Endothelial cell of umbilical vein (primary cell): ENCODE measurements at regions not wholly inside any gene's neighbourhood (a gene's known extent, or its start where the extent isn't known, plus 50 kb on each side); places are given as distances from the start of the nearest gene placed in this dataset.

Experiments used
- EZH2 ChIP-seq: IDR thresholded peaks from 2 replicates; pipeline ENCODE4 v1.6.1; 2012; ENCODE audit warnings: borderline replicate concordance, low read depth, mild to moderate bottlenecking, moderate library complexity, low read length, inconsistent platforms; ENCODE audit not compliant: severe bottlenecking
- GATA2 ChIP-seq: IDR thresholded peaks from 2 replicates; pipeline ENCODE4 v1.7.0; 2011; ENCODE audit warnings: low read depth, mild to moderate bottlenecking, moderate library complexity, mixed read lengths, low read length; ENCODE audit not compliant: insufficient read length, insufficient read depth
- JUN ChIP-seq: IDR thresholded peaks from 2 replicates; pipeline ENCODE4 v1.6.1; 2011; ENCODE audit warnings: borderline replicate concordance, low read depth; ENCODE audit not compliant: insufficient read length, insufficient read depth
- MAX ChIP-seq: IDR thresholded peaks from 2 replicates; pipeline ENCODE4 v1.6.1; 2011; ENCODE audit not compliant: insufficient read depth, insufficient read length
- MYC ChIP-seq: IDR thresholded peaks from one replicate; pipeline ENCODE4 v1.6.1; 2011; ENCODE audit warnings: mild to moderate bottlenecking, low read depth, low read length
- POLR2A ChIP-seq: IDR thresholded peaks from 2 replicates; pipeline ENCODE4 v1.6.1; 2012; ENCODE audit warnings: low read depth, mild to moderate bottlenecking, control low read depth, low read length
- POLR2AphosphoS5 ChIP-seq: IDR thresholded peaks from 2 replicates; pipeline ENCODE4 v1.6.1; 2012; ENCODE audit warnings: low read depth, mild to moderate bottlenecking, control low read depth, low read length, moderate library complexity; ENCODE audit not compliant: insufficient read depth
- TF ChIP-seq, protein P1 (sequence below), 2 donors: IDR thresholded peaks; 1 replicate in 1 of 2; 2 replicates in 1 of 2; pipeline ENCODE4 v1.5.1; 2011; ENCODE audit warnings: low read length in 2 of 2, mild to moderate bottlenecking in 2 of 2, moderate library complexity in 2 of 2, control low read depth in 1 of 2, inconsistent platforms in 1 of 2, low read depth in 1 of 2; ENCODE audit not compliant: insufficient read depth in 1 of 2; ENCODE audit errors: extremely low read depth in 1 of 2

GRCh38 chr12:17076811-17077210 lies 470.8 kb upstream of the LMO3 start:
- TF ChIP-seq POLR2A = no peak
- TF ChIP-seq, protein P1, sequence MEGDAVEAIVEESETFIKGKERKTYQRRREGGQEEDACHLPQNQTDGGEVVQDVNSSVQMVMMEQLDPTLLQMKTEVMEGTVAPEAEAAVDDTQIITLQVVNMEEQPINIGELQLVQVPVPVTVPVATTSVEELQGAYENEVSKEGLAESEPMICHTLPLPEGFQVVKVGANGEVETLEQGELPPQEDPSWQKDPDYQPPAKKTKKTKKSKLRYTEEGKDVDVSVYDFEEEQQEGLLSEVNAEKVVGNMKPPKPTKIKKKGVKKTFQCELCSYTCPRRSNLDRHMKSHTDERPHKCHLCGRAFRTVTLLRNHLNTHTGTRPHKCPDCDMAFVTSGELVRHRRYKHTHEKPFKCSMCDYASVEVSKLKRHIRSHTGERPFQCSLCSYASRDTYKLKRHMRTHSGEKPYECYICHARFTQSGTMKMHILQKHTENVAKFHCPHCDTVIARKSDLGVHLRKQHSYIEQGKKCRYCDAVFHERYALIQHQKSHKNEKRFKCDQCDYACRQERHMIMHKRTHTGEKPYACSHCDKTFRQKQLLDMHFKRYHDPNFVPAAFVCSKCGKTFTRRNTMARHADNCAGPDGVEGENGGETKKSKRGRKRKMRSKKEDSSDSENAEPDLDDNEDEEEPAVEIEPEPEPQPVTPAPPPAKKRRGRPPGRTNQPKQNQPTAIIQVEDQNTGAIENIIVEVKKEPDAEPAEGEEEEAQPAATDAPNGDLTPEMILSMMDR (IDR thresholded peaks at IDR 0.05; ENCODE audit: extremely low read depth in 1 of 2, insufficient read depth in 1 of 2, low read depth in 1 of 2, low read length in 2 of 2) = no peak
- TF ChIP-seq POLR2AphosphoS5 = no peak
- TF ChIP-seq EZH2 = no peak
- TF ChIP-seq MAX = no peak
- no peak for TF ChIP-seq JUN
- no peak for TF ChIP-seq GATA2
- TF ChIP-seq MYC = no peak
